ENCODE measurements at regions not wholly inside any gene's neighbourhood (a gene's known extent, or its start where the extent isn't known, plus 50 kb on each side); places are given as distances from the start of the nearest gene placed in this dataset.
"Not testable (repeated sequence)": the region's sequence is repeated elsewhere in the genome, so short reads cannot be mapped to it uniquely, and the experiment has no call there.

- Mint-ChIP-seq H3K36me3 (no peaks in the 10 kb centered on the region), H3K9me3 (no peaks in the 10 kb centered on the region), H3K4me1 (no peaks in the 10 kb centered on the region), H3K4me3 (no peak overlapping the region), H3K27me3 (peaks cover 8 to 10% of the 10 kb centered on the region in 2 donors), H3K27ac (no peak overlapping the region)
- ATAC-seq (replicated peaks) (no peak), DNase-seq (no peak)
Observed at GRCh38 chr10:131816157-131816775, 84.5 kb upstream of the PPP2R2D start.

- no peaks in the 10 kb centered on the region for H3K36me3 Mint-ChIP-seq
- H3K4me1 Mint-ChIP-seq = no peaks in the 10 kb centered on the region
- H3K27ac Mint-ChIP-seq = no peak overlapping the region
- peaks cover 8 to 10% of the 10 kb centered on the region in 2 donors for H3K27me3 Mint-ChIP-seq
- ATAC-seq (replicated peaks) (no peak), DNase-seq (no peak)
- no peak overlapping the region for H3K4me3 Mint-ChIP-seq
- H3K9me3 Mint-ChIP-seq = no peaks in the 10 kb centered on the region
Observed at GRCh38 chr10:131816941-131817700, 83.7 kb upstream of the PPP2R2D start.

- ATAC-seq (replicated peaks) = no peak
- Mint-ChIP-seq H3K4me3 (no peak overlapping the region), H3K36me3 (no peaks in the 10 kb centered on the region), H3K27me3 (peaks cover 8 to 10% of the 10 kb centered on the region in 2 donors), H3K9me3 (no peaks in the 10 kb centered on the region), H3K27ac (peak overlapping the region; percentile 27), H3K4me1 (no peaks in the 10 kb centered on the region)
- DNase-seq = no peak
Observed at GRCh38 chr10:131817866-131818509, 82.8 kb upstream of the PPP2R2D start.

- H3K4me3 Mint-ChIP-seq = no peak overlapping the region
- no peak for ATAC-seq (replicated peaks)
- no peaks in the 10 kb centered on the region for H3K9me3 Mint-ChIP-seq
- no peak for DNase-seq
- H3K36me3 Mint-ChIP-seq = no peaks in the 10 kb centered on the region
- H3K27me3 Mint-ChIP-seq = peaks cover 8 to 10% of the 10 kb centered on the region in 2 donors
- no peak overlapping the region for H3K27ac Mint-ChIP-seq
- no peaks in the 10 kb centered on the region for H3K4me1 Mint-ChIP-seq
Observed at GRCh38 chr10:131818510-131819234, 82.1 kb upstream of the PPP2R2D start.

GRCh38 chr10:131819241-131820072 lies 81.4 kb upstream of the PPP2R2D start:
- no peaks in the 10 kb centered on the region for H3K4me1 Mint-ChIP-seq
- H3K36me3 Mint-ChIP-seq = no peaks in the 10 kb centered on the region
- no peak overlapping the region for H3K4me3 Mint-ChIP-seq
- H3K27ac Mint-ChIP-seq = no peak overlapping the region
- peak in 1 of 2 donors; percentile 16 for ATAC-seq (replicated peaks)
- H3K27me3 Mint-ChIP-seq = peaks cover 10 to 11% of the 10 kb centered on the region in 2 donors
- no peak for DNase-seq
- no peaks in the 10 kb centered on the region for H3K9me3 Mint-ChIP-seq

- no peak overlapping the region for H3K4me3 Mint-ChIP-seq
Observed at GRCh38 chr10:131820626-131821025, 80.2 kb upstream of the PPP2R2D start.

GRCh38 chr10:131821378-131822012 lies 79.3 kb upstream of the PPP2R2D start:
- H3K4me3 Mint-ChIP-seq = no peak overlapping the region
- H3K27me3 Mint-ChIP-seq = peaks cover 6 to 21% of the 10 kb centered on the region in 2 donors
- H3K9me3 Mint-ChIP-seq = no peaks in the 10 kb centered on the region
- peaks cover 0 to 1% of the 10 kb centered on the region in 2 donors for H3K4me1 Mint-ChIP-seq
- no peaks in the 10 kb centered on the region for H3K36me3 Mint-ChIP-seq
- ATAC-seq (replicated peaks) (no peak), DNase-seq (no peak)
- no peak overlapping the region for H3K27ac Mint-ChIP-seq

More at GRCh38 chr10:131820626-131821025, 80.2 kb upstream of the PPP2R2D start:
- DNase-seq (no peak), ATAC-seq (replicated peaks) (no peak)
- H3K27me3 Mint-ChIP-seq = peaks cover 6 to 21% of the 10 kb centered on the region in 2 donors
- H3K4me1 Mint-ChIP-seq = peaks cover 0 to 1% of the 10 kb centered on the region in 2 donors
- H3K9me3 Mint-ChIP-seq = no peaks in the 10 kb centered on the region
- H3K36me3 Mint-ChIP-seq = no peaks in the 10 kb centered on the region
- H3K27ac Mint-ChIP-seq = no peak overlapping the region

GRCh38 chr10:131822013-131822691 lies 78.7 kb upstream of the PPP2R2D start:
- DNase-seq (no peak), ATAC-seq (replicated peaks) (no peak)
- Mint-ChIP-seq H3K27ac (no peak overlapping the region), H3K36me3 (no peaks in the 10 kb centered on the region), H3K9me3 (peaks cover 0 to 2% of the 10 kb centered on the region in 2 donors), H3K27me3 (peaks cover 0 to 21% of the 10 kb centered on the region in 2 donors), H3K4me3 (no peak overlapping the region), H3K4me1 (peaks cover 0 to 1% of the 10 kb centered on the region in 2 donors)

GRCh38 chr10:131822692-131823245 lies 78.0 kb upstream of the PPP2R2D start:
- Mint-ChIP-seq H3K27me3 (peaks cover 0 to 21% of the 10 kb centered on the region in 2 donors), H3K9me3 (peaks cover 2 to 4% of the 10 kb centered on the region in 2 donors), H3K4me1 (peaks cover 0 to 1% of the 10 kb centered on the region in 2 donors), H3K27ac (no peak overlapping the region), H3K4me3 (no peak overlapping the region), H3K36me3 (no peaks in the 10 kb centered on the region)
- ATAC-seq (replicated peaks) (no peak), DNase-seq (no peak)

GRCh38 chr10:131823601-131824099 lies 77.2 kb upstream of the PPP2R2D start:
- H3K4me1 Mint-ChIP-seq; H3K27ac Mint-ChIP-seq; ATAC-seq (replicated peaks); H3K9me3 Mint-ChIP-seq; H3K4me3 Mint-ChIP-seq; H3K36me3 Mint-ChIP-seq; DNase-seq: not testable (repeated sequence)
- H3K27me3 Mint-ChIP-seq = peaks cover 0 to 25% of the 10 kb centered on the region in 2 donors

GRCh38 chr10:131824371-131825149 lies 76.2 kb upstream of the PPP2R2D start:
- Mint-ChIP-seq H3K4me3 (no peak overlapping the region), H3K27me3 (peaks cover 0 to 30% of the 10 kb centered on the region in 2 donors), H3K4me1 (peaks cover 0 to 1% of the 10 kb centered on the region in 2 donors), H3K36me3 (no peaks in the 10 kb centered on the region), H3K27ac (no peak overlapping the region), H3K9me3 (peaks cover 4 to 6% of the 10 kb centered on the region in 2 donors)
- ATAC-seq (replicated peaks) = no peak
- DNase-seq = no peak
